ENCODE measurements at regions not wholly inside any gene's neighbourhood (a gene's known extent, or its start where the extent isn't known, plus 50 kb on each side); places are given as distances from the start of the nearest gene placed in this dataset.

DNA sequence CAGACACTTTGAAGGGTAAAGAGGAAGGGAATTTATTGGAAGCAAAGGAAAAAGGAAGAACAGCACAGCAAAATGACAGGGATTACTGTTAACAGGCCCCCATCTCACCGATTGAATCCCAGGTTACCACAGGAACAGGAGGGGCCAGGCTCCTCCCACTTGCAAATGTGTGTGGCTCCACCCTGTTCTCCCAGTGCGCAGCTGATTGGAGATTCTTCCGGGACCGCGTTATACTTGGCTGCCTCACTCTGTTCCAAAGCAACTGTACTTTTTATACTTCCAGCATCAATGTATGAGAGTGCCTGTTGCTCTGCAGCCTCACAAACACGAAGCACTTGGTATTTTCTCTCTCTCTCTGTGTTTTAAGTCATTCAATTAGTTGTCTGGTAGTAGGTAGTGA, 273.6 kb upstream of the MDGA2 start:
- intact Hi-C loops (cut with DNase I; ENCODE audit: low total_unique reads): no loop called here
- in situ Hi-C loops (cut with MboI; ENCODE audit: low pct_ligation_motif_present in 1 of 4, low pct_unique_long_range_greater_than_20kb in 1 of 4, low sequenced_read_pairs in 3 of 4): no loop called here
- no peak overlapping the region for H3K27ac ChIP-seq
- no peak overlapping the region for H3K4me3 ChIP-seq
- no peak for TF ChIP-seq EP300 (IDR thresholded peaks at IDR 0.05; ENCODE audit: low read depth)
- no peak for TF ChIP-seq POLR2A (IDR thresholded peaks at IDR 0.05)
- TF ChIP-seq, protein P1, sequence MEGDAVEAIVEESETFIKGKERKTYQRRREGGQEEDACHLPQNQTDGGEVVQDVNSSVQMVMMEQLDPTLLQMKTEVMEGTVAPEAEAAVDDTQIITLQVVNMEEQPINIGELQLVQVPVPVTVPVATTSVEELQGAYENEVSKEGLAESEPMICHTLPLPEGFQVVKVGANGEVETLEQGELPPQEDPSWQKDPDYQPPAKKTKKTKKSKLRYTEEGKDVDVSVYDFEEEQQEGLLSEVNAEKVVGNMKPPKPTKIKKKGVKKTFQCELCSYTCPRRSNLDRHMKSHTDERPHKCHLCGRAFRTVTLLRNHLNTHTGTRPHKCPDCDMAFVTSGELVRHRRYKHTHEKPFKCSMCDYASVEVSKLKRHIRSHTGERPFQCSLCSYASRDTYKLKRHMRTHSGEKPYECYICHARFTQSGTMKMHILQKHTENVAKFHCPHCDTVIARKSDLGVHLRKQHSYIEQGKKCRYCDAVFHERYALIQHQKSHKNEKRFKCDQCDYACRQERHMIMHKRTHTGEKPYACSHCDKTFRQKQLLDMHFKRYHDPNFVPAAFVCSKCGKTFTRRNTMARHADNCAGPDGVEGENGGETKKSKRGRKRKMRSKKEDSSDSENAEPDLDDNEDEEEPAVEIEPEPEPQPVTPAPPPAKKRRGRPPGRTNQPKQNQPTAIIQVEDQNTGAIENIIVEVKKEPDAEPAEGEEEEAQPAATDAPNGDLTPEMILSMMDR (IDR thresholded peaks at IDR 0.05): no peak
- TF ChIP-seq POLR2AphosphoS5 (IDR thresholded peaks at IDR 0.05): no peak
- no peaks in the 10 kb centered on the region for H3K36me3 ChIP-seq
- no peak for DNase-seq
- H3K4me1 ChIP-seq: no peaks in the 10 kb centered on the region
- WGBS, 2 donors (ENCODE audit: low coverage in 1 of 2): 20 to 62% methylated on average over 2 to 6 of the region's 6 CpGs
- H3K9me3 ChIP-seq: no peaks in the 10 kb centered on the region
- H3K27me3 ChIP-seq: no peaks in the 10 kb centered on the region

DNA sequence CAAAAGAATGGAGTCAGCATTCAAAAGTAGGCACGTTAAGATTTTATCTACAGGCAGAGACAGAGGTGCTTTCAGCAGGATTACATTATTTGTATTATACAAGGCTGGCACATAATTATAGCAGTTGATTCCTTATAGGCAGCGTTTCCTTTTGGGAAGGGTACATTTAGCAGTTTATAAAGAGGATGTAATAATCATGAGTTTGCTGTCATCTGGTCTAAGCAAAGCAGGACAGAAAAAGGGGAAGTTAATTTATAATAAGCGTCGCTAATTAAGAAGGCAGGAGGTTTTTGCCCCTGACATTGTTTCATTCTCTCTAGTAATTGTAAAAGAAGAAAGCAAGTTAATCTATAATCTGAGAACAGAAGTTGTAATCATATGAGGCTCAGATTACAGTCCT, 259.9 kb upstream of the MDGA2 start:
- intact Hi-C loops (cut with DNase I; ENCODE audit: low total_unique reads): no loop called here
- no peak overlapping the region for H3K27ac ChIP-seq
- H3K4me1 ChIP-seq: no peaks in the 10 kb centered on the region
- H3K4me3 ChIP-seq: no peak overlapping the region
- in situ Hi-C loops (cut with MboI; ENCODE audit: low pct_ligation_motif_present in 1 of 4, low pct_unique_long_range_greater_than_20kb in 1 of 4, low sequenced_read_pairs in 3 of 4): no loop called here
- no peaks in the 10 kb centered on the region for H3K9me3 ChIP-seq
- H3K36me3 ChIP-seq: no peaks in the 10 kb centered on the region
- TF ChIP-seq POLR2AphosphoS5 (IDR thresholded peaks at IDR 0.05): no peak
- TF ChIP-seq EP300 (IDR thresholded peaks at IDR 0.05; ENCODE audit: low read depth): no peak
- TF ChIP-seq, protein P1 (IDR thresholded peaks at IDR 0.05): no peak
- TF ChIP-seq POLR2A (IDR thresholded peaks at IDR 0.05): no peak
- 43 to 44% methylated on average over 4 of the region's 4 CpGs for WGBS, 2 donors (ENCODE audit: low coverage in 1 of 2)
- H3K27me3 ChIP-seq: no peaks in the 10 kb centered on the region
- DNase-seq: no peak

DNA sequence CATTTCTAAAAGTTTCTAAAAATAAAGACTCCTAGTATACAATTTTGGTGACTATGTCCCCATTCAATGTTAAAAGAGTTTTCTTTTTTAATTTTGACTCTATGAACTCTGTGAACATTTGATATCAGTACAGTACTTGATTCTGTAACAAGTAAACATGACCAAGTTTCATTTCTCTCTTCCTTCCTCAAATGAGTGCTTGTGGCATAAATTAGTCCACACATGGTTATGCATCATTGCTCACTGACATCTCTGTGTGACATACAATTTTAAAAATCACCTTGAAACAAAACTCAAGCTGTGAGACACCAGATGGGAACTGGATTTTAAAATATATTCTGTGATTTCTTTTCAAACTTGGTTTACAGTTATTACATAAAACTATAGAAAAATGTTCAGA, 253.9 kb upstream of the MDGA2 start:
- TF ChIP-seq, protein P1 (IDR thresholded peaks at IDR 0.05): no peak
- TF ChIP-seq POLR2AphosphoS5 (IDR thresholded peaks at IDR 0.05) (no peak), POLR2A (IDR thresholded peaks at IDR 0.05) (no peak), EP300 (IDR thresholded peaks at IDR 0.05; ENCODE audit: low read depth) (no peak)

DNA sequence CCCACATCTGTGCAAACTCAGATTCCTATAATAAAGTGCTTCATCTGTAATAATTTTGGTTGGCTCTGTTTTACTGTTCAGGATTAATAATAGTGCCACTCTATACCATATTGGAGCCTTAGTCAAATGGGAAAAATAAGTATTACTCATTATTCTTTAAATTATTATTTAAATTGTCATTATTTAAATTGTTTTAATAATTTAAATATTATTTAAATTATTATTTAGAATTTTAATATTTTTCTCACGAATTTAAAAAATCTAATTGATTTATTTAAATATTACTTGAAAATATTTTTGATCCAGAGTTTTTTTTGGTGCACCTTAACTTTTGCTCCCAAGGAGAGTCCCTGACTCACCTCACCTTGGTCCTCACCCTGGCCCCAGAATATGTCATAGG, 245.7 kb upstream of the MDGA2 start:
- Histone ChIP-seq H3K36me3 (no peaks in the 10 kb centered on the region), H3K27ac (no peak overlapping the region), H3K4me1 (no peaks in the 10 kb centered on the region), H3K27me3 (no peaks in the 10 kb centered on the region), H3K9me3 (no peaks in the 10 kb centered on the region), H3K4me3 (no peak overlapping the region)
- in situ Hi-C loops (cut with MboI; ENCODE audit: low pct_ligation_motif_present in 1 of 4, low pct_unique_long_range_greater_than_20kb in 1 of 4, low sequenced_read_pairs in 3 of 4): no loop called here
- no peak for DNase-seq
- TF ChIP-seq, protein P1 (IDR thresholded peaks at IDR 0.05): no peak
- TF ChIP-seq POLR2A (IDR thresholded peaks at IDR 0.05): no peak
- no peak for TF ChIP-seq EP300 (IDR thresholded peaks at IDR 0.05; ENCODE audit: low read depth)
- no peak for TF ChIP-seq POLR2AphosphoS5 (IDR thresholded peaks at IDR 0.05)
- intact Hi-C loops (cut with DNase I; ENCODE audit: low total_unique reads): no loop called here
- WGBS, 2 donors (ENCODE audit: low coverage in 1 of 2): 19 to 51% methylated on average over 1 of the region's 1 CpG

More for the DNA sequence above, 253.9 kb upstream of the MDGA2 start:
- no peaks in the 10 kb centered on the region for H3K4me1 ChIP-seq
- H3K9me3 ChIP-seq: no peaks in the 10 kb centered on the region
- no peak overlapping the region for H3K27ac ChIP-seq
- in situ Hi-C loops (cut with MboI; ENCODE audit: low pct_ligation_motif_present in 1 of 4, low pct_unique_long_range_greater_than_20kb in 1 of 4, low sequenced_read_pairs in 3 of 4): no loop called here
- no peaks in the 10 kb centered on the region for H3K36me3 ChIP-seq
- H3K4me3 ChIP-seq: no peak overlapping the region
- H3K27me3 ChIP-seq: no peaks in the 10 kb centered on the region
- intact Hi-C loops (cut with DNase I; ENCODE audit: low total_unique reads): no loop called here
- no peak for DNase-seq
